ENCODE measurements at regions not wholly inside any gene's neighbourhood (a gene's known extent, or its start where the extent isn't known, plus 50 kb on each side); places are given as distances from the start of the nearest gene placed in this dataset.

DNA sequence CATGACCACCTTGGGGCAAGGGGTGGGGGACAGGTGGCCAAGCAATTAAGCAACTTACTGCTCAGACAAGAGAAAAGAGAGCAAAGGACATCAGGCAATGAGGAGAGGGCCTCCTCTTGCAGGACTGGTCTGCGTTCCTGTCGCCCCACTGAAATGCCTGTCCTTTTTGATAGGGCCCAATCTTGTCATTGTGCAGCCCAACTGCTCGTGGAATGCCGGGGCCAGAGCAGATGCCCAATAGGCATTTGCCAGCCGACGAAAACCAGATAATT lies 104.5 kb upstream of the SH3BP4 start:
- CTCF ChIA-PET: no interaction called here
- Histone ChIP-seq H4K20me1 (ENCODE audit: control insufficient read depth, insufficient read depth) (no peaks in the 10 kb centered on the region), H3K4me3 (no peak overlapping the region), H2AFZ (ENCODE audit: control insufficient read depth, low read depth, low read length) (no peak overlapping the region), H3K9ac (ENCODE audit: control insufficient read depth, insufficient read depth, low read length) (no peak overlapping the region), H3K4me2 (ENCODE audit: control insufficient read depth, insufficient read depth) (no peak overlapping the region), H3K4me1 (ENCODE audit: control insufficient read depth, insufficient read depth, low read length) (no peaks in the 10 kb centered on the region), H3K9me3 (replicated peaks; ENCODE audit: control insufficient read depth, insufficient read depth, low read length) (no peaks in the 10 kb centered on the region), H3K36me3 (ENCODE audit: control insufficient read depth in 2 of 2, insufficient read depth in 2 of 2, low read length in 1 of 2) (no peaks in the 10 kb centered on the region), H3K27me3 (replicated peaks in 1 of 2; ENCODE audit: control insufficient read depth in 2 of 2, insufficient read depth in 2 of 2, low read length in 1 of 2) (no peaks in the 10 kb centered on the region), H3K27ac (ENCODE audit: control insufficient read depth, insufficient read depth) (no peak overlapping the region), H3K79me2 (ENCODE audit: control insufficient read depth, insufficient read depth, low read length) (no peaks in the 10 kb centered on the region)
- FAIRE-seq (no peak), DNase-seq (ENCODE audit: low read depth, low spot score) (no peak), ATAC-seq (no peak)
- no peak for TF ChIP-seq SRF (IDR thresholded peaks at IDR 0.05; ENCODE audit: low read depth in 2 of 2, low read length in 2 of 2)
- no peak for TF ChIP-seq SMARCA5 (IDR thresholded peaks at IDR 0.05)
- TF ChIP-seq BRCA1 (IDR thresholded peaks at IDR 0.05; ENCODE audit: low read depth, low read length): no peak
- TF ChIP-seq SMAD5 (IDR thresholded peaks at IDR 0.05; ENCODE audit: low read depth): no peak
- no peak for TF ChIP-seq PAX8 (IDR thresholded peaks at IDR 0.05)
- TF ChIP-seq POLR2AphosphoS5 (IDR thresholded peaks at IDR 0.05; ENCODE audit: low read length): no peak
- TF ChIP-seq CBX3 (IDR thresholded peaks at IDR 0.05; ENCODE audit: borderline replicate concordance, low read depth): no peak
- TF ChIP-seq, protein P1, sequence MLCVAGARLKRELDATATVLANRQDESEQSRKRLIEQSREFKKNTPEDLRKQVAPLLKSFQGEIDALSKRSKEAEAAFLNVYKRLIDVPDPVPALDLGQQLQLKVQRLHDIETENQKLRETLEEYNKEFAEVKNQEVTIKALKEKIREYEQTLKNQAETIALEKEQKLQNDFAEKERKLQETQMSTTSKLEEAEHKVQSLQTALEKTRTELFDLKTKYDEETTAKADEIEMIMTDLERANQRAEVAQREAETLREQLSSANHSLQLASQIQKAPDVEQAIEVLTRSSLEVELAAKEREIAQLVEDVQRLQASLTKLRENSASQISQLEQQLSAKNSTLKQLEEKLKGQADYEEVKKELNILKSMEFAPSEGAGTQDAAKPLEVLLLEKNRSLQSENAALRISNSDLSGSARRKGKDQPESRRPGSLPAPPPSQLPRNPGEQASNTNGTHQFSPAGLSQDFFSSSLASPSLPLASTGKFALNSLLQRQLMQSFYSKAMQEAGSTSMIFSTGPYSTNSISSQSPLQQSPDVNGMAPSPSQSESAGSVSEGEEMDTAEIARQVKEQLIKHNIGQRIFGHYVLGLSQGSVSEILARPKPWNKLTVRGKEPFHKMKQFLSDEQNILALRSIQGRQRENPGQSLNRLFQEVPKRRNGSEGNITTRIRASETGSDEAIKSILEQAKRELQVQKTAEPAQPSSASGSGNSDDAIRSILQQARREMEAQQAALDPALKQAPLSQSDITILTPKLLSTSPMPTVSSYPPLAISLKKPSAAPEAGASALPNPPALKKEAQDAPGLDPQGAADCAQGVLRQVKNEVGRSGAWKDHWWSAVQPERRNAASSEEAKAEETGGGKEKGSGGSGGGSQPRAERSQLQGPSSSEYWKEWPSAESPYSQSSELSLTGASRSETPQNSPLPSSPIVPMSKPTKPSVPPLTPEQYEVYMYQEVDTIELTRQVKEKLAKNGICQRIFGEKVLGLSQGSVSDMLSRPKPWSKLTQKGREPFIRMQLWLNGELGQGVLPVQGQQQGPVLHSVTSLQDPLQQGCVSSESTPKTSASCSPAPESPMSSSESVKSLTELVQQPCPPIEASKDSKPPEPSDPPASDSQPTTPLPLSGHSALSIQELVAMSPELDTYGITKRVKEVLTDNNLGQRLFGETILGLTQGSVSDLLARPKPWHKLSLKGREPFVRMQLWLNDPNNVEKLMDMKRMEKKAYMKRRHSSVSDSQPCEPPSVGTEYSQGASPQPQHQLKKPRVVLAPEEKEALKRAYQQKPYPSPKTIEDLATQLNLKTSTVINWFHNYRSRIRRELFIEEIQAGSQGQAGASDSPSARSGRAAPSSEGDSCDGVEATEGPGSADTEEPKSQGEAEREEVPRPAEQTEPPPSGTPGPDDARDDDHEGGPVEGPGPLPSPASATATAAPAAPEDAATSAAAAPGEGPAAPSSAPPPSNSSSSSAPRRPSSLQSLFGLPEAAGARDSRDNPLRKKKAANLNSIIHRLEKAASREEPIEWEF (IDR thresholded peaks at IDR 0.05; ENCODE audit: insufficient replicate concordance, low read depth, low read length): no peak
- TF ChIP-seq, protein P2, sequence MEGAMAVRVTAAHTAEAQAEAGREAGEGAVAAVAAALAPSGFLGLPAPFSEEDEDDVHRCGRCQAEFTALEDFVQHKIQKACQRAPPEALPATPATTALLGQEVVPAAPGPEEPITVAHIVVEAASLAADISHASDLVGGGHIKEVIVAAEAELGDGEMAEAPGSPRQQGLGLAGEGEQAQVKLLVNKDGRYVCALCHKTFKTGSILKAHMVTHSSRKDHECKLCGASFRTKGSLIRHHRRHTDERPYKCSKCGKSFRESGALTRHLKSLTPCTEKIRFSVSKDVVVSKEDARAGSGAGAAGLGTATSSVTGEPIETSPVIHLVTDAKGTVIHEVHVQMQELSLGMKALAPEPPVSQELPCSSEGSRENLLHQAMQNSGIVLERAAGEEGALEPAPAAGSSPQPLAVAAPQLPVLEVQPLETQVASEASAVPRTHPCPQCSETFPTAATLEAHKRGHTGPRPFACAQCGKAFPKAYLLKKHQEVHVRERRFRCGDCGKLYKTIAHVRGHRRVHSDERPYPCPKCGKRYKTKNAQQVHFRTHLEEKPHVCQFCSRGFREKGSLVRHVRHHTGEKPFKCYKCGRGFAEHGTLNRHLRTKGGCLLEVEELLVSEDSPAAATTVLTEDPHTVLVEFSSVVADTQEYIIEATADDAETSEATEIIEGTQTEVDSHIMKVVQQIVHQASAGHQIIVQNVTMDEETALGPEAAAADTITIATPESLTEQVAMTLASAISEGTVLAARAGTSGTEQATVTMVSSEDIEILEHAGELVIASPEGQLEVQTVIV (IDR thresholded peaks at IDR 0.05; ENCODE audit: borderline replicate concordance, partially characterized antibody): no peak
- TF ChIP-seq, protein P3, sequence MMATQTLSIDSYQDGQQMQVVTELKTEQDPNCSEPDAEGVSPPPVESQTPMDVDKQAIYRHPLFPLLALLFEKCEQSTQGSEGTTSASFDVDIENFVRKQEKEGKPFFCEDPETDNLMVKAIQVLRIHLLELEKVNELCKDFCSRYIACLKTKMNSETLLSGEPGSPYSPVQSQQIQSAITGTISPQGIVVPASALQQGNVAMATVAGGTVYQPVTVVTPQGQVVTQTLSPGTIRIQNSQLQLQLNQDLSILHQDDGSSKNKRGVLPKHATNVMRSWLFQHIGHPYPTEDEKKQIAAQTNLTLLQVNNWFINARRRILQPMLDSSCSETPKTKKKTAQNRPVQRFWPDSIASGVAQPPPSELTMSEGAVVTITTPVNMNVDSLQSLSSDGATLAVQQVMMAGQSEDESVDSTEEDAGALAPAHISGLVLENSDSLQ (IDR thresholded peaks at IDR 0.05): no peak
- no peak for TF ChIP-seq ZNF384 (IDR thresholded peaks at IDR 0.05; ENCODE audit: borderline replicate concordance, low read depth, low read length)
- no peak for TF ChIP-seq NR2C1 (IDR thresholded peaks at IDR 0.05)
- no peak for TF ChIP-seq ZNF207 (IDR thresholded peaks at IDR 0.05; ENCODE audit: borderline replicate concordance)
- no peak for TF ChIP-seq CREB1 (IDR thresholded peaks at IDR 0.05; ENCODE audit: low read depth)
- TF ChIP-seq SREBF2 (IDR thresholded peaks at IDR 0.05; ENCODE audit: low read length): no peak
- TF ChIP-seq KLF5 (IDR thresholded peaks at IDR 0.05; ENCODE audit: partially characterized antibody): no peak
- TF ChIP-seq MYC (IDR thresholded peaks at IDR 0.05; ENCODE audit: insufficient read depth, insufficient read length, insufficient replicate concordance, low read length, severe bottlenecking): no peak
- no peak for TF ChIP-seq PML (IDR thresholded peaks at IDR 0.05; ENCODE audit: low read length)
- TF ChIP-seq ETV6 (conservative IDR thresholded peaks at IDR 0.05 in 1 of 2, IDR thresholded peaks at IDR 0.05 in 1 of 2; ENCODE audit: borderline replicate concordance in 1 of 2, low read depth in 1 of 2): no peak
- intact Hi-C loops (cut with micrococcal nuclease; ENCODE audit: unreplicated experiment): no loop called here
- in situ Hi-C loops (cut with MboI): no loop called here
- RAD21 ChIA-PET (ENCODE audit: unreplicated experiment): no interaction called here
- BruUV-seq (replicated peaks): no TSS peak
- SMC1A ChIA-PET (ENCODE audit: uncharacterized antibody, unreplicated experiment): interaction anchor here (0.6 to 0.7 kb wide), 2 partner anchors 234 to 287 kb away, joined by 3 to 4 read pairs; no protein-coding TSS in a partner anchor
- 10% methylated on average over 6 of the region's 6 CpGs for WGBS (ENCODE audit: insufficient coverage, insufficient replicate concordance, low lambda C conversion rate, missing lambda C conversion rate)
- POLR2A ChIA-PET: no interaction called here
